CD4-positive, alpha-beta T cell treated with Interleukin-1 beta for 1 hour (primary cell): ENCODE measurements at regions not wholly inside any gene's neighbourhood (a gene's known extent, or its start where the extent isn't known, plus 50 kb on each side); places are given as distances from the start of the nearest gene placed in this dataset.
"Not testable (repeated sequence)": the region's sequence is repeated elsewhere in the genome, so short reads cannot be mapped to it uniquely, and the experiment has no call there.

Source experiments
- DNase-seq, 2 donors: peaks; one replicate each; pipeline ENCODE4 v3.0.0-alpha.2; 2020 to 2022

GRCh38 chr15:77877869-77878577 is 199.5 kb downstream of the TBC1D2B start:
- no peak for DNase-seq

DNA sequence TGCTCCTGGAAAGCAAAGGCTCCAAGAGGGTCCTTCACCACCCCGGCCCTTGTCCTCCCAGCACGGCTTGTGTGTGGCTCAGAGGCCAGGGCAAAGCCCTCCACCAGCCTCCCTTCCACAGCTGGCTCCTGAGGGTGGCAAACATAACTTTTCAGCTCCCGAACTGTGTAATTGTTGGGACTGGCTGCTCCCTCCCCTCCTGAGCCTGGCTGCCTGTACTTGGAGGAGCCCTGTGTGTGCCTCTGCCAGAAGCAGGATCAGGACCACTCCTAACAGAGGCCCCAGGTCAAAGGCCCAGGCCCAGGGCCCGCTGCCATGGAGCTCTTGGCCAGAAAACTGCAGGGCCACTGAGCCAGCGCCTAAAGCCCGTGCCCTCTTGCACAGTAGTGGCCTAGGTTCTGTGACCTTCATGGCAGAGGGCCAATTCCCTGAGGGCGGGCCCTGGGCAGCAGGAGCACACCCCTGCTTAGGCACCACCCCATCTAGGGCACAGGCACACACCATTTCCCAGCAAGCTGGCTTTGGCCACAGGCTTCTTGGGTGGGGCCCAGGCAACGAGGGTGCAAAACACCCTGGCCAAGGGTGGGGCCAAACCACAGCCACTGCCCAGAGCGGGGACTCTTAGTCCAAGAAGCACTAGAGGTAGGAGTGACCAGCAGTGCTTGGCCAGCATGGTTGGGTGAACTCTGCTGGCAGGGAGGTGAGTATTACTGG is 201.2 kb downstream of the TBC1D2B start:
- not testable (repeated sequence) for DNase-seq

DNA sequence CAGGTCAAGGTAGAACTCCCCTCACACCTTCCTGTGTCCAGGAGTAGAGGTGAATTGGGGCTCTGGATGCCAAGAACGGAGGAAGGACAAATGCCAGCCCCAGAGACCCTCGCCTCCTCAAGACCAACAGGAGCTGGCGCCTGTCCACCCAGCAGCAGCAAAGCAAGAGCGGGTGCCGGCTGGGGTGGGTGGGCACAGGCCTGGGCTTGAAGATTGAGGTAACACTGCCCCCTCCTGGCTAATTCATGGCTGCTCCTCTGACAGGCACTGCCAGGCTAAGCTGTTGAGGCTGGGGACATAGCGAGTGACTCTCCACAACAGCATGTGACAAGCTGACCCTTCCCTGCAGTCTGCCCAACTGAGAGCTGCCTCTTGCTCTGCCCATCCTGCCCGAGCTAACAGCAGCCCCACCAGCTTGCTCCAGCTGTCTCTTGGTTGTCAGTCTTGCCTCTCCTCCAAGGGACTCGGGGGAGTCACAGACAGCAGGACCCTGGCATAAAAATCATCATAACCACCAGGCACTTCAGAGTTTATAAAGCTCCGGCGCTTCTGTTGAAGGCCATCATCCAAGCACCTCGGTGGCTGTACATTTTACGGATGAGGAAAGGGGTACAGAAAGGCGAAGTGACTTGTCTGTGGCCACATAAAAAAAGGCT is 202.3 kb downstream of the TBC1D2B start:
- peak in 1 of 2 donors; percentile 14 for DNase-seq

- no peak for DNase-seq
Measured at GRCh38 chr15:77874063-77874462, 203.4 kb downstream of the TBC1D2B start.

GRCh38 chr15:77872521-77873425 is 204.7 kb downstream of the TBC1D2B start:
- not testable (repeated sequence) for DNase-seq

DNA sequence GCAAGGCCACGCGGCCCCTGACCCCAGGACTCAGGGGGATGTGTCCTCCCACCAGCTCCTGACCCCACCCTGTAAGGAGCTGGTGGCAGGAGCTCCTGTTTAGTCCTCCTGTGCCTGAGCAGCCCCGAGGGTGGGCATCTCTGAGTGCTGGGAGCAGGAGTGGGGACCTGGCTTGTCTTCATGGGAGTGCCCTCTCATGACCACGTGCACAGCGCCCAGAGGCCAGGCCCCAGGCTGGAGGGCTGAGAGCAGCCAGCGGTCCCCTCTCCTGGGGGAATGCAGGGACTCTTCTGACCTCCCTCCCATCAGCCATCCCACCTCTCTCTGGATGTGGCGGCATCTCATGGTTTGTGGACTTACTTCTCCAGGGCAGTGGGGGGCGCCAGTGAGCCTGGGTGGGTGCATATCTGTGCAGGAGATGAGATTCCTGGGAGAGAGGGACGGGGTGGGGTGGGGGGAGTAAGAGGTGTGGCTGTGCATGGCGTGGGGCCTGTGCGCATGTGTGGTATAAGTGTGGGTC is 205.6 kb downstream of the TBC1D2B start:
- no peak for DNase-seq

DNA sequence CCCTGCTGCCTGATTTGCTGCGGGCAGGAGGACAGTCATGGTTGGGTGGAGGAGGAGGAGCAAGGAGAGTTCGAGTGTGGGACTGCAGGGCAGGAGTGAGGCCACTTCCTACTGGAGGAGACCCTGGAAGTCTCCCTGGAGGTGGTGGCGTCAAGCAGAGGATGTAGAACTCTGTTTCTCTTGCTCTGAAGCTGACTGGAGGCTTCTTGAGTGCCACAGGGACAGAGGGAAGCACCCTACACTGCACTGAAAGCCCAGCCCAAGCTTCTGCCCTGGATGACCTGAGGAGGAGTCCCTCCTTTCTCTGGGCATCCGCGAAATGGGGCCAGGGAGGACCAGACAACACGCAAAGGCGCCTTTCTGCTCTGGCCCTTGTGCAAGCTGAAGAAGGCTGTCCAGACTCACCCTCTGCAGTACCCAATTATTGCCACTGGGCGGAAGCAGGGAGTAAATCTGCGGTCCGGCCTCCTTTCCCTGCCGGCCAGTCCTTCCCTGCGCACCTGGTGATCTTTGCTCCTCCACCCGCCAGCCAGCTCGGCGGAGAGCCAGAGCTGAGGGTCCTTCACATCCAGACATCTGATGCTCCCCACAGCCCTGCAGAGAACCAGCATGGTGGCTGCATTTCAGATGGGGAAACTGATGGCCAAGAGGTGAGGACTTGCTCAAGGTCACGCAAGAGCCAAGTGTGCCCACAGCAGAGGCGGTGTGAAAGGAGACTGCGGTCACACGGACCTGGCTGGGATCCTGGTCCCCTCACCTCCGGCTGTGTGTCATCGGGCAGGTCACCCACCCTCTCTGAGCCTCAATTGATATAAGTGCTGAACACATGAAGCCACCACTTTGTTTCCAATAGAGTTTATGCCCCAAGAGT is 207.1 kb downstream of the TBC1D2B start:
- DNase-seq: peak; percentile 22 to 28

- no peak for DNase-seq
Measured at GRCh38 chr15:77869021-77869895, 208.3 kb downstream of the TBC1D2B start.

DNA sequence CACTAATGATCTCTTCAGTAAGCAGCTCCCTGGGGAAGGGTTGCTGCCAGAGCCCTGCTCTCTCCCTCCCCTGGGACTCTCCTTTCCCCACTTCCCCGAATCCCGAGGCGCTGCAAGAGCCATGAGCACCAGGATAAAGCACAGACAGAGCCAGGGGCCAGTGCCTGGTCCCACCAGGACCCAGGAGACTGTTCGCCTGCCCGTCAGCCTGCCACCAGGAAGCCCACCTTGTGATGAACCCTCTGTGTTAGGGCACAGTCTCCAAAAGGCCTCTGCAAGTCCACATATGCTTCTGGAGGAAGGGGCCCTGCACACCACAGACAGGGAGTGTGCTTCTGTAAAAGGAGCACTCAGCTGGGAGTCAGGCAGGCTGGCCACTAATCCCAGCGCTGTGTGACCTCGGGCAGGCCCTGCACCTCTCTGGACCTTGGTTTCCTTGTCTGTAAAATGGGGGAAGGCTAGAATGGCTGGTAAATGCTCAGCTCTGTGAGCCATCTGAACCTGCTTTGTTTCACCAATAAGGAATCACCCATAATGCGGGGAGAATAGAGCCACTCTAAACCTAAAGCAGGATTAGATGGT is 209.4 kb downstream of the TBC1D2B start:
- not testable (repeated sequence) for DNase-seq

- DNase-seq: no peak
Measured at GRCh38 chr15:77867266-77868047, 210.1 kb downstream of the TBC1D2B start.

GRCh38 chr15:77866596-77867125 is 210.8 kb downstream of the TBC1D2B start:
- no peak for DNase-seq

GRCh38 chr15:77866186-77866585 is 211.3 kb downstream of the TBC1D2B start:
- no peak for DNase-seq

GRCh38 chr15:77865701-77866100 is 211.8 kb downstream of the TBC1D2B start:
- DNase-seq: no peak

- DNase-seq: no peak
Measured at GRCh38 chr15:77865106-77865610, 212.4 kb downstream of the TBC1D2B start.

DNA sequence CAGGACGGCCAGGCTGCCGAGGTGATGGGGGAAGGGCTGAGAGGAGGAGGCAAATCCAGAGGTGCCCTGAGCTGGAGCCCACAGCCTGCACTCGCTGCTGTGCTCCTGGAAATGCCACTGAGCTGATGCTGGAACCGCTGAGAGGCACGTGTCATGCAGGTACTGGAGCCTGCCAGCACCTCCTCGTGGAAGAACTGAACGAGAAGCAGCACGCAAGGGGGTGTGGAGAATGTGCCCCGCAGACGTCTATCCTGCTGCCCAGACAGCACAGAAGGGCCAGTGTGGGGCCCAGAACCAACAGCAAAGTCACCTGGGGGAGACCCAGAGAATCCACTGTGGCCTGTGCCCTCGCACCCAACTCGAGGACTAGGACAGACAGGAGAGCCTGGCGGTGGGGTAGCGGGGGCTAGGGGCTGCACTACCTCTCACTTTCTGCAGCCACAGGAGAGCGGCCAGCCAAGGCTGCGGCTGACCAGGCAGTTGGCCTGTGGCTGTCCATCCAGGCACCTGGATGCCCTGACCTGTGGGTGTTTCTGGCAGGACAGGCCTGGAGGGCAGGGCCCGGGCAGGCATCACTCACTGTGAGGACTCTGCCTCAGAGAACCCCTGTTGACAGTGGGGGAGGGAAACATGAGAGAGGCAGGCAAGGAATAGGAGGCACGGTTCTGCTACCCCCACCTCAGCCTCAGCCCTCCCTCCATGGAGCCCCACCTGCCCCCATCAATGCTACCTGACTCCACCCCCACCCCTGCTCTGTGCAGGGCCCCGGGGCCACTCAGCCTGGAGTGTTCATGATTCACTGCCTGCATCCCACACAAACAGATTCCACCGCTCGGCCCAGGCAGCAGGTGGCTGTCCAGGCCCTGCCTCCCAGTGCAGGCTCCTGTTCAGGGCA is 213.1 kb downstream of the TBC1D2B start:
- DNase-seq: no peak

GRCh38 chr15:77863491-77864105 is 213.9 kb downstream of the TBC1D2B start:
- no peak for DNase-seq

- no peak for DNase-seq
Measured at GRCh38 chr15:77862651-77863104, 214.8 kb downstream of the TBC1D2B start.
